Common myeloid progenitor, CD34-positive (primary cell): ENCODE measurements at regions not wholly inside any gene's neighbourhood (a gene's known extent, or its start where the extent isn't known, plus 50 kb on each side); places are given as distances from the start of the nearest gene placed in this dataset.
"Not testable (repeated sequence)": the region's sequence is repeated elsewhere in the genome, so short reads cannot be mapped to it uniquely, and the experiment has no call there.

Experiments
- CTCF ChIA-PET: fragments of 350-600 bp; sonication (Branson Sonifier 250); formaldehyde crosslinking; loops from one replicate; lab custom pipeline; 2021; ENCODE audit warnings: antibody characterized with exemption; lab: Charles Lee
- POLR2A ChIA-PET: fragments of 350-600 bp; sonication (Branson Sonifier 250); formaldehyde crosslinking; loops from one replicate; lab custom pipeline; 2021; ENCODE audit warnings: antibody characterized with exemption; lab: Charles Lee
- DNase-seq, 3 donors: peaks; one replicate each; pipeline versions ENCODE4 v3.0.0 to v3.0.0-alpha.2; 2013
- H3K27ac ChIP-seq, 2 experiments: 1 replicate in 1 of 2; 2 replicates in 1 of 2; pipeline ENCODE4 v1.7.0; 2013; ENCODE audit warnings: inconsistent platforms in 2 of 2, low read length in 2 of 2, mild to moderate bottlenecking in 2 of 2, low read depth in 1 of 2, moderate library complexity in 1 of 2; ENCODE audit not compliant: severe bottlenecking in 2 of 2, insufficient read depth in 1 of 2, poor library complexity in 1 of 2
- H3K27me3 ChIP-seq, 5 experiments: replicated peaks in 2 of 5; 1 replicate in 3 of 5; 2 replicates in 2 of 5; pipeline versions ENCODE4 v1.6.1 to v1.7.0; 2013; ENCODE audit warnings: low read length in 4 of 5, mild to moderate bottlenecking in 2 of 5, moderate library complexity in 2 of 5, inconsistent platforms in 1 of 5; ENCODE audit not compliant: insufficient read depth in 5 of 5, control insufficient read depth in 4 of 5
- H3K36me3 ChIP-seq, 4 experiments: 1 replicate in 2 of 4; 2 replicates in 2 of 4; pipeline versions ENCODE4 v1.6.1 to v1.7.0; 2013; ENCODE audit warnings: low read length in 3 of 4, control low read depth in 1 of 4, mild to moderate bottlenecking in 1 of 4; ENCODE audit not compliant: control insufficient read depth in 4 of 4, insufficient read depth in 4 of 4
- H3K4me1 ChIP-seq, 4 experiments: 1 replicate in 3 of 4; 2 replicates in 1 of 4; pipeline versions ENCODE4 v1.6.1 to v1.7.1; 2013; ENCODE audit warnings: low read length in 3 of 4, mild to moderate bottlenecking in 3 of 4, control low read depth in 1 of 4, inconsistent platforms in 1 of 4, moderate library complexity in 1 of 4; ENCODE audit not compliant: control insufficient read depth in 4 of 4, insufficient read depth in 4 of 4; ENCODE audit errors: control extremely low read depth in 1 of 4
- H3K4me3 ChIP-seq, 7 experiments: 1 replicate in 4 of 7; 2 replicates in 3 of 7; pipeline versions ENCODE4 v1.5.1 to v1.7.0; 2013; ENCODE audit warnings: mild to moderate bottlenecking in 7 of 7, low read length in 6 of 7, moderate library complexity in 6 of 7, inconsistent platforms in 2 of 7, low read depth in 2 of 7, control low read depth in 1 of 7; ENCODE audit not compliant: insufficient read depth in 4 of 7, control insufficient read depth in 1 of 7; ENCODE audit errors: extremely low read depth in 1 of 7
- H3K9me3 ChIP-seq, 5 experiments: 1 replicate in 4 of 5; 2 replicates in 1 of 5; pipeline versions ENCODE4 v1.6.1 to v1.7.1; 2013; ENCODE audit warnings: low read length in 4 of 5, mild to moderate bottlenecking in 2 of 5, inconsistent platforms in 1 of 5, low read depth in 1 of 5, moderate library complexity in 1 of 5; ENCODE audit not compliant: control insufficient read depth in 4 of 5, insufficient read depth in 2 of 5; ENCODE audit errors: control extremely low read depth in 1 of 5
- WGBS: methylation state at CpG from one replicate; pipeline ENCODE4 v1.1.5; 2013; ENCODE audit not compliant: insufficient coverage; 5-methylcytosine and 5-hydroxymethylcytosine counted together

DNA sequence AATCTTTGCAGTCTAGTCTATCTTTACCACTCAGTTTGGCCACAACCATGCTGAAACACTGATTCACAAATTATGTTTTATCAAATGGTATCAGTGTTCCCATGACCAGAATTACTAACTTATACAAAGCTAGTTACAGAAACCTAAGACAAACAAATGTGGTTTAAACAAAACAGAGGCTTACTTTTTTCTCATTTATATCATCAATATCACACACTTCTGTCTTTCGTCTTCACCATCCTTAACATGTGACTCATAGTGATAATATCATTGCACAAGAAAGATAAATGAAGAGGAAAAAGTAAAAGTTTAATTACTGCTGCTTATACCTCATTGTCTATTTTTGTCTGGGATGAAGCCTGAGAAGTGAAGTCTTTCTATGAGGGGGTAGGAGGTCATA is 406.6 kb downstream of the PCDH10 start:
- no peak for DNase-seq
- Histone ChIP-seq H3K9me3 (no peaks in the 10 kb centered on the region), H3K27me3 (no peaks in the 10 kb centered on the region), H3K27ac (no peak overlapping the region), H3K4me3 (no peak overlapping the region), H3K4me1 (no peaks in the 10 kb centered on the region), H3K36me3 (no peaks in the 10 kb centered on the region)
- WGBS = no CpG with 5 or more reads among the region's 1 CpG
- ChIA-PET CTCF (interaction anchor here (1.1 kb wide), 1 partner anchor 14 kb away, joined by 3 read pairs; no protein-coding TSS in a partner anchor), POLR2A (no interaction called here)

DNA sequence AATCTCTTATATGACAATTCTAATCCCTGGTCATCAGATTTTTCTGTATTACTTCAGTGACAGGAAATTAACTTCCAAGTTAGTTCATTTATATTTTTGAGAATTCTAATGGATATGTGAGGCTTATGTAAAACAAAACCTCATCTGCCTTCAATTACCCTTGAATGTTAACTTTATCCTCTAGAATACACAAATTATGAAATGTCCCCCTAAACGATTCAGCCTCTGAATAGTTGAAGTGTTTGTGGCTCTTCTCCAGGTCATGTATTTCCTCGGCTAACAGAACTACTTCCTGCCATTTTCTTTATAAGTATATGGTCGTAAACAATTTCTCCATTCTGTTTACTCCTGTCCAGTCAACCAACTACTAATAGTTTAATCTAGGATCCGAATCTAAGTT is 401.3 kb downstream of the PCDH10 start:
- Histone ChIP-seq H3K27ac (no peak overlapping the region), H3K9me3 (no peaks in the 10 kb centered on the region), H3K36me3 (no peaks in the 10 kb centered on the region), H3K4me3 (no peak overlapping the region), H3K4me1 (no peaks in the 10 kb centered on the region), H3K27me3 (no peaks in the 10 kb centered on the region)
- 94% methylated on average over 3 of the region's 4 CpGs for WGBS
- ChIA-PET POLR2A (no interaction called here), CTCF (interaction anchor here (0.7 kb wide), 1 partner anchor 172 kb away, joined by 3 read pairs; no protein-coding TSS in a partner anchor)
- DNase-seq = no peak

DNA sequence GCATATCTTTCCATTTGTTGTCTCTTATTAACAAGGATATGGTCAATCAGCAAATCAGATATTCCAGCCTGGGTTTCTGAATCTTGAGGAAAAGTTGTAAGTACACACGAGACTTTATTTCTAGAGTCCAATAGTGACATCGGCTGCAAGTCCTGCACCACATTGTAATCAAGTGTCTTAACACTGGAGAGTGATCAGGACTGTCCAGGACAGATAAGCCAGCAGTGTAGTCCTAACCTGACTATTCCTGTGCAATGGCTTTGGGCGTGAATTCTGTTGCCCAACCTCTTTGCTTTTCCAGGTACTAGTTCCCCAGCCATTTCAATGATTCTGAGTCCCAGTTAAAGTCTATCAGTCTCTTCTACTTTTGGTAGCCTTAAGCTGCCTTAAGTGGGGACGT is 395.0 kb downstream of the PCDH10 start:
- ChIA-PET POLR2A (no interaction called here), CTCF (no interaction called here)
- H3K27me3 ChIP-seq = no peaks in the 10 kb centered on the region
- peaks cover 0 to 1% (median 0%) of the 10 kb centered on the region in 5 experiments for H3K9me3 ChIP-seq
- no peaks in the 10 kb centered on the region for H3K4me1 ChIP-seq
- no peak for DNase-seq
- H3K27ac ChIP-seq = no peak overlapping the region
- 97% methylated on average over 3 of the region's 4 CpGs for WGBS
- no peak overlapping the region for H3K4me3 ChIP-seq
- no peaks in the 10 kb centered on the region for H3K36me3 ChIP-seq

DNA sequence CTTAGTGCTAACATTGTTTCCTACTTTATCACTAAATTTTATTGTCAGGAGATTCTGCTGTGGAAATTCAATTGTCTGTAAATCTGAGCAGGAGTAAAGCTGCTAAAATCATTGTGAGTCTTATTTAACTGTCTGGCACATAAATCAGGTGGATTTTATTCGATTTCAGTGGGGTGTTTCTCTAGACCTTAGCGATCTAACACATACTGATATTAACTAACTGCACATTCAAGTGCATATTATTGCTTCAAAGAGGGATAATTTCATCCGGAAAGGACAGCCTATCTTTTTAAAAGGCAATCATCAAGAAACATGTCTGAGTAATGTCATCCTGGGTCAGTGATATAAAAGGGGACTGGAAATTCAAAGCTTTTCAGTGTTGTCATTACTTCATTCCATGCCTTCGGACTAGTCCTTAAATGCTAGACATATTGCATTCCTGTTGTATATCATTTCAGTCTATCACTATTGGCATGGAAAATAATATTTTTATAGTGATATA is 388.7 kb downstream of the PCDH10 start:
- WGBS = no CpG with 5 or more reads among the region's 4 CpGs
- ChIA-PET POLR2A (no interaction called here), CTCF (no interaction called here)
- DNase-seq = no peak
- Histone ChIP-seq H3K4me3 (no peak overlapping the region), H3K4me1 (no peaks in the 10 kb centered on the region), H3K9me3 (peaks cover 0 to 1% (median 0%) of the 10 kb centered on the region in 5 experiments), H3K27me3 (no peaks in the 10 kb centered on the region), H3K27ac (no peak overlapping the region), H3K36me3 (no peaks in the 10 kb centered on the region)

DNA sequence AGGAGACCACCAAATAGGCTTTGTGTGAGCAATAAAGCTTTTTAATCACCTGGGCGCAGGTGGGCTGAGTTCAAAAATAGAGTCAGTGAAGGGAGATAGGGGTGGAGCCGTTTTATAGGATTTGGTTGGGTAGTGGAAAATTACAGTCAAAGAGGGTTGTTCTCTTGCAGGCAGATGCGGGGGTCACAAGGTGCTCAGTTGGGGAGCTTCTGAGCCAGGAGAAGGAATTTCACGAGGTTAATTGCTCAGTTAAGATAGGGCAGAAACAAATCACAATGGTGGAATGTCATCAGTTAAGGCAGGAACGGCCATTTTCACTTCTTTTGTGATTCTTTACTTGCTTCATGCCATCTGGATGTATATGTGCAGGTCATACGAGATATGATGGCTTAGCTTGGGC is 385.1 kb downstream of the PCDH10 start:
- POLR2A ChIA-PET, H3K27me3 ChIP-seq, H3K27ac ChIP-seq, CTCF ChIA-PET, H3K4me1 ChIP-seq, H3K9me3 ChIP-seq, DNase-seq, H3K36me3 ChIP-seq, H3K4me3 ChIP-seq: not testable (repeated sequence)
- 74% methylated on average over 5 of the region's 6 CpGs for WGBS

DNA sequence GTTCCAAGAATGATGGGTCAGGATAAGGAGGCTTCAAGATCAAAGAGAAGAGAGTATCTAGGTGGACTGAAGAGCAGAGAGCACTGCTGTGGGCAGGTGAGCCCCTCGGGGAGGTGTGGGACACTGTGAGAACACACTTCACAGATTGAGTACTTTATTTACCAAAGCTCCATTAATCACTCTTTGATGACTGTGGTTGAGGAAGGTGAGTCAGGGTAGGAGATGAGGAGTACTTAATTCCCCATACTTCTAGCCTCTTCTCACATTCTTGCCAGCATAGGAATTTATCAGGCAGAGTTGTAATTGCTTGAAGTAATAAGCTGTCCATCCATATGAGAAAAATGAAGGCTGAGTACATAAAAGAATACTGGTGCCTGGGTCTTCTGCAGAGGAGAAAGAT is 375.3 kb downstream of the PCDH10 start:
- Histone ChIP-seq H3K27ac (no peak overlapping the region), H3K4me1 (no peaks in the 10 kb centered on the region), H3K27me3 (no peaks in the 10 kb centered on the region), H3K9me3 (no peaks in the 10 kb centered on the region), H3K36me3 (no peaks in the 10 kb centered on the region), H3K4me3 (no peak overlapping the region)
- POLR2A ChIA-PET = no interaction called here
- no CpG with 5 or more reads among the region's 1 CpG for WGBS
- CTCF ChIA-PET = no interaction called here
- no peak for DNase-seq

DNA sequence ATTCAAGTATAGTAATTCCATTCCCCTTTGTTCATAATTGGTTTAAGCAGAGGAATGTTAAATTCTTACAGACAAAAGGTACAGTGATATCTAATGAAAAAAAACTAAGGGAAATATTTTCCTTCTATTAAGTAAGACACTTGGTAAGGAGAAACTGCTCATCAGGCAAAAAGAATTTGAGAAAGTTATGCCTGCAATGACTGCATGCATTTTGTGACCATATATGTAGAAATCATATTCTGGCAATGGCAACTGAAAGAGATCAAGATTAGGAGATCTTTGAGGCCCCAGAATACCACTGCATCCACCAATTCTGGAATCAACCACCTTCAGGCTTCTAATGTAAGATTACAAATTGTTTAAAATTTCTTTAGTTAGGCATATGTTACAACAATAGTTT is 364.8 kb downstream of the PCDH10 start:
- DNase-seq = no peak
- ChIA-PET CTCF (interaction anchor here (0.6 kb wide), 1 partner anchor 383 kb away, joined by 3 read pairs; no protein-coding TSS in a partner anchor), POLR2A (no interaction called here)
- H3K9me3 ChIP-seq = no peaks in the 10 kb centered on the region
- H3K4me1 ChIP-seq = no peaks in the 10 kb centered on the region
- H3K4me3 ChIP-seq = no peak overlapping the region
- H3K27me3 ChIP-seq = no peaks in the 10 kb centered on the region
- no peaks in the 10 kb centered on the region for H3K36me3 ChIP-seq
- no peak overlapping the region for H3K27ac ChIP-seq
